Thyroid gland (tissue), 4 donors: ENCODE measurements at regions not wholly inside any gene's neighbourhood (a gene's known extent, or its start where the extent isn't known, plus 50 kb on each side); places are given as distances from the start of the nearest gene placed in this dataset.

Experiments used
- DNase-seq, 2 donors: peaks; one replicate each; pipeline ENCODE4 v3.0.0-alpha.2; 2019
- H3K27ac ChIP-seq, 3 donors: fragments of 200-600 bp; sonication (generic); 1 replicate in 2 of 3; 2 replicates in 1 of 3; pipeline ENCODE4 v1.5.1; 2016 to 2019; ENCODE audit warnings: mild to moderate bottlenecking in 1 of 3, moderate library complexity in 1 of 3
- H3K27me3 ChIP-seq: fragments of 200-600 bp; sonication (generic); one replicate; pipeline ENCODE4 v1.5.1; 2019
- H3K36me3 ChIP-seq, 2 donors: fragments of 200-600 bp; sonication (generic); one replicate each; pipeline ENCODE4 v1.5.1; 2016 to 2019
- H3K4me1 ChIP-seq, 2 donors: fragments of 200-600 bp; sonication (generic); one replicate each; pipeline ENCODE4 v1.5.1; 2017 to 2019
- H3K4me3 ChIP-seq, 3 donors: fragments of 200-600 bp; sonication (generic); replicated peaks in 1 of 3; 1 replicate in 2 of 3; 2 replicates in 1 of 3; pipeline ENCODE4 v1.5.1; 2016; ENCODE audit warnings: mild to moderate bottlenecking in 1 of 3
- H3K9me3 ChIP-seq: fragments of 200-600 bp; sonication (generic); one replicate; pipeline ENCODE4 v1.5.1; 2017
- POLR2A ChIP-seq, 2 donors: fragments of 450-650 bp; IDR thresholded peaks; one replicate each; pipeline ENCODE4 v1.6.1; 2017; ENCODE audit warnings: antibody characterized with exemption in 2 of 2, mild to moderate bottlenecking in 2 of 2, moderate library complexity in 1 of 2
- WGBS, 2 donors: methylation state at CpG; one replicate each; pipeline ENCODE4 v1.1.5; 2017; 5-methylcytosine and 5-hydroxymethylcytosine counted together
- intact Hi-C: fragments of 100-400 bp; cut with DNase I; formaldehyde crosslinking; loops from one replicate; pipeline ENCODE4 v1.15.1; 2023
- TF ChIP-seq, protein P1 (sequence below), 6 experiments: fragments of 200-600 bp in 3 of 6; fragments of 450-650 bp in 3 of 6; sonication (generic) in 3 of 6; IDR thresholded peaks; one replicate each; pipeline ENCODE4 v1.5.1; 2016 to 2019; ENCODE audit warnings: antibody characterized with exemption in 6 of 6, mild to moderate bottlenecking in 2 of 6, inconsistent platforms in 1 of 6, moderate library complexity in 1 of 6

DNA sequence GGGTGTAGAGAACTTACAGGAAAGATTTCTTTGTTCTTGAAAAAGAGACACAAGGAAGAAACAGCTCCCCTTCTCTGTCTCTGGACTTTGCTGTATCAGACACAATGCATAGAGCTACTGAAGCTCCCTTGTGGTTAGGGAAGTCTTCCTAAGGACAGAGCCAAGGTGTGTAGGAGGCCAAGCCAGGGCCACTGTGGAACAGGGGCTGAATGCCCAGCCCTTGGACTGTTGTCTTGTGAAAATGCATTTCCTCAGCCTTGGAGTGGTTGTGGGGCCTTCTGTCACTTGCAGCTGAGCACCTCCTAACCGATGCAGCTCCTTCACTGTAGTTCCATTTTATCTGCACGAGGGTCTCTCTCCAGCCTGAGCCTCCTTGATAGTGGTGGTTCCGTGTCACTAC is 353.4 kb downstream of the CCSER2 start:
- H3K4me3 ChIP-seq, result no peak overlapping the region
- TF ChIP-seq, protein P1, sequence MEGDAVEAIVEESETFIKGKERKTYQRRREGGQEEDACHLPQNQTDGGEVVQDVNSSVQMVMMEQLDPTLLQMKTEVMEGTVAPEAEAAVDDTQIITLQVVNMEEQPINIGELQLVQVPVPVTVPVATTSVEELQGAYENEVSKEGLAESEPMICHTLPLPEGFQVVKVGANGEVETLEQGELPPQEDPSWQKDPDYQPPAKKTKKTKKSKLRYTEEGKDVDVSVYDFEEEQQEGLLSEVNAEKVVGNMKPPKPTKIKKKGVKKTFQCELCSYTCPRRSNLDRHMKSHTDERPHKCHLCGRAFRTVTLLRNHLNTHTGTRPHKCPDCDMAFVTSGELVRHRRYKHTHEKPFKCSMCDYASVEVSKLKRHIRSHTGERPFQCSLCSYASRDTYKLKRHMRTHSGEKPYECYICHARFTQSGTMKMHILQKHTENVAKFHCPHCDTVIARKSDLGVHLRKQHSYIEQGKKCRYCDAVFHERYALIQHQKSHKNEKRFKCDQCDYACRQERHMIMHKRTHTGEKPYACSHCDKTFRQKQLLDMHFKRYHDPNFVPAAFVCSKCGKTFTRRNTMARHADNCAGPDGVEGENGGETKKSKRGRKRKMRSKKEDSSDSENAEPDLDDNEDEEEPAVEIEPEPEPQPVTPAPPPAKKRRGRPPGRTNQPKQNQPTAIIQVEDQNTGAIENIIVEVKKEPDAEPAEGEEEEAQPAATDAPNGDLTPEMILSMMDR (IDR thresholded peaks at IDR 0.05), result no peak
- no peak for TF ChIP-seq POLR2A (IDR thresholded peaks at IDR 0.05)
- H3K9me3 ChIP-seq, result no peaks in the 10 kb centered on the region
- 69 to 88% methylated on average over 3 of the region's 3 CpGs for whole genome bisulfite sequencing, 2 donors
- intact Hi-C loops, result no loop called here
- no peak overlapping the region for H3K27ac ChIP-seq
- no peaks in the 10 kb centered on the region for H3K27me3 ChIP-seq
- H3K36me3 ChIP-seq, result no peaks in the 10 kb centered on the region
- no peak for DNase-seq
- no peaks in the 10 kb centered on the region for H3K4me1 ChIP-seq

DNA sequence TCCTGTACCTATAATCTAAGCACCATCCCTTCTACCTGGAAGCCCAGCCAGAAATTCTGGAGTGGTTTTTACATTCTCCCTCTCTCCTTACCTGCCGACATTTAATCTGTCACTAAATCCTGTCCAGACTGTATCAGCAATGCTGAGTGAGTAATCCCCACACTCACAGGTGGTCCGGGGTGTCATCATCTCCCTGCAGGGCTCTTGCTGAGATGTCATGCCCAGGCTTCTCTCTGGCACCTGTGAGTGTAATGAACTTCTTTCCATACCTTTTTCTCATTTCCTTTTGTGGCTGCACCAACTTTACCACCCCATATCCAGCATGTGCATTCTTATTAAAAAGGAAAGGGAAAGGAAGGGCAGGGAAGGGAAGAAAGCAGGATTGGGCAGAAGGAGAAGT is 355.2 kb downstream of the CCSER2 start:
- TF ChIP-seq, protein P1 (IDR thresholded peaks at IDR 0.05), result no peak
- no peak for TF ChIP-seq POLR2A (IDR thresholded peaks at IDR 0.05)
- Histone ChIP-seq H3K27ac (no peak overlapping the region), H3K4me1 (no peaks in the 10 kb centered on the region), H3K27me3 (no peaks in the 10 kb centered on the region), H3K4me3 (no peak overlapping the region), H3K36me3 (no peaks in the 10 kb centered on the region), H3K9me3 (no peaks in the 10 kb centered on the region)
- WGBS, 2 donors, result 82 to 98% methylated on average over 2 of the region's 2 CpGs
- intact Hi-C loops, result no loop called here
- DNase-seq, result no peak

DNA sequence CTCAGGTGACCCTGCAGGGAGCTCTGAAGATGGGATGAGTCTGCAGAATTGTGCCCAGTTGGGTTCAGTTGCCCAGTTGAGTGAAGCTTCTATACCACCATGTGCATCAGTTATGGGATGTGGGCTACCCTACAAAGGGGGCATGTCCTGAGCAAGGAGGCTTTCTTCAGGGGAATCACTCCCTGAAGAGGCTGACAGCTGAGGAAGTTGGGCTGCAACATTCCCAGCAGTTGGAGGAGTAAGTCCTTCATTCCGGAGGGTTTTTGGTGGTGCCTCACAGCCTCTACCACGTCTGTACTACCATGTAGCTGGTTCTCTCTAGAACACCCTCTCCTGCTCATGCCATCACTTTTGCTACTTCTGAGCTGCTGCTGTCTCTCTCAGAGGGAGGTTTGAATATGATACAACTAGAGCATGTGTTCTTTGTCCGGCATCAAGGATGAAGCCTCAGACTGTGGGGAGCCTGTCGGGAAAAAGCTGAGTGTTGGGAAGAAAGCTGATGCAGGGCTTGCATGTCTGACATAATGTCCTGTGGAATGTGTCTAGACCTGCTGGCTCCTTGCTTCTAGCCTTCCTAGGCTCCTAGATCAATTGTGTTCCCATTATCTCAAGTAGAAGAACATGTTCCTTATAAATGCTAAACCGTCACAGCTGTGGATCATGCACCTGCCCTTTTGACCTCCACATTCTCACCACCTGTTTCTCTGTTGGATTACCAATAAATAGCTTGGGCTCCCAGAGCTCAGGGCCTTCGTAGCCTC is 355.8 kb downstream of the CCSER2 start:
- Histone ChIP-seq H3K9me3 (no peaks in the 10 kb centered on the region), H3K4me1 (no peaks in the 10 kb centered on the region), H3K36me3 (no peaks in the 10 kb centered on the region), H3K27me3 (no peaks in the 10 kb centered on the region), H3K4me3 (no peak overlapping the region), H3K27ac (no peak overlapping the region)
- DNase-seq, result no peak
- 93 to 96% methylated on average over 6 of the region's 6 CpGs for WGBS, 2 donors
- intact Hi-C loops, result no loop called here
- TF ChIP-seq, protein P1 (IDR thresholded peaks at IDR 0.05), result no peak
- TF ChIP-seq POLR2A (IDR thresholded peaks at IDR 0.05), result no peak

DNA sequence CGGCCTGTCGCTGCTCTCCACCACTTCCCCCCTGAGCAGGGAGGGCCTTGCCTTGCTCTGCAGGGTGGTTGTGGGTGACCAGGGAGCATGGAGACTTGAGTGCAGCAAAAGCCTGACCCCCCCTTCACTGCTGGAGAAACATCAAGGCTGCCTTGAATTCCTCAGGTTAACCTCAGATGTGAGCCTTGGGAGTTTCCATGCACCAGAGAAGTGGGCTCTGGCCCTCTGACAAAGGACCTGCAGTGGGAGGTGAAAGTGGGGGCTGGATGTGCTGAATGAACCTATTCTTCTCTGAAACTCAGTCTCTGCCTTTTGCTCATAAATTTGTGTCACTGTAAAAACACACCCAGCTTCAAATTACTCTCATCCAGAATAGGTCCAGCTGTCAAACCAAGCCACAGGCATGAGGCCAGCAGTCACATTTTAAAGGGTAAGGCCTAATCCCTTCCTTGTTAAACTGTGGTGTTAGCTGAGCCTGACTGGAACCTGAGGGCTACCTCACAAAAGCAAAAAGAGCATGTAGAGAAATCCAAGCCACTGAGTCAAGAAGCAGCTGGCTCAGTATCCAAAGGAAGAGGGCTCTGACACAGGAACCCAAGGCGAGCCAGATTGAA is 356.8 kb downstream of the CCSER2 start:
- no peak for DNase-seq
- intact Hi-C loops, result no loop called here
- TF ChIP-seq POLR2A (IDR thresholded peaks at IDR 0.05), result no peak
- TF ChIP-seq, protein P1 (IDR thresholded peaks at IDR 0.05), result no peak
- Histone ChIP-seq H3K36me3 (no peaks in the 10 kb centered on the region), H3K4me3 (no peak overlapping the region), H3K27me3 (no peaks in the 10 kb centered on the region), H3K9me3 (no peaks in the 10 kb centered on the region), H3K27ac (no peak overlapping the region), H3K4me1 (no peaks in the 10 kb centered on the region)
- 82 to 90% methylated on average over 3 of the region's 3 CpGs for WGBS, 2 donors

DNA sequence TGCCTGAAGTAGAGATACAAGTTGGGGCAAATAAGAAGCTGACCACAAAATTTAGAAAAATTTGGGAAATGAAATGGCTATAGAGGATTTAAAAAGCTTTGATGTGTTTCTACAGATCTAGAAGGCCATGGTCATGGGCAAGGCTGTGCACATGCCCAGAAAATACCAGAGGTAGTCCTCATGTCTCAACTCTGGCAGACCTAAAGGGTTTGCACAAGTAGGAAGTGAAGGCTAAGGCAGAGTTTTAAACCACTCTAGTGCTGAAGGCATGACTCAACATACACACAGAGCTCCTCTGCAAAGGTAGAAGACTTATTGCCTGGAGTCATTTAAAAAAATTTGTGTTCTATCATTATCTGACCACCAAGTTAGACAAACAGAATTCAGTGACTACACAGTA is 364.6 kb downstream of the CCSER2 start:
- Histone ChIP-seq H3K27ac (no peak overlapping the region), H3K27me3 (no peaks in the 10 kb centered on the region), H3K4me3 (no peak overlapping the region), H3K9me3 (no peaks in the 10 kb centered on the region), H3K36me3 (no peaks in the 10 kb centered on the region), H3K4me1 (peaks cover 0 to 19% of the 10 kb centered on the region in 2 donors)
- no peak for DNase-seq
- TF ChIP-seq, protein P1 (IDR thresholded peaks at IDR 0.05), result no peak
- no peak for TF ChIP-seq POLR2A (IDR thresholded peaks at IDR 0.05)
- intact Hi-C loops, result no loop called here
